ENCODE measurements at regions not wholly inside any gene's neighbourhood (a gene's known extent, or its start where the extent isn't known, plus 50 kb on each side); places are given as distances from the start of the nearest gene placed in this dataset.

DNA sequence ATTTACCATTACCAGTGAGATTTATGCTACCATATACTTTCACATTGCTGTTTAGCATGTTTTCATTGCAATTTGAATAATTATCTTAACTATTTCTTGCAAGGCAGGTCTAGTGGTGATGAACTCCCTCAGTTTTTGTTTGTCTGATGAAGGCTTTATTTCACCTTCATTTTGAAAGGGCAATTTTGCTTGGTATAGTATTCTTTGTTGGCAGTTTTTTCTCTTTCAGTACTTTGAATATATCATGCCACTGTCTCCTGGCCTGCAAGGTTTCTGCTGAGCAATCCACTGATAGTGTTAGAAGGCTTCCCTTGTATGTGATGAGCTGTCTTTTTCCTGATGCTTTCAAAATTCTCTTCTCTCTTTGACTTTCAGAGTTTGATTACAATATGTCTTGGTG lies 188.0 kb downstream of the MARCHF11 start:
- TF ChIP-seq, protein P1, sequence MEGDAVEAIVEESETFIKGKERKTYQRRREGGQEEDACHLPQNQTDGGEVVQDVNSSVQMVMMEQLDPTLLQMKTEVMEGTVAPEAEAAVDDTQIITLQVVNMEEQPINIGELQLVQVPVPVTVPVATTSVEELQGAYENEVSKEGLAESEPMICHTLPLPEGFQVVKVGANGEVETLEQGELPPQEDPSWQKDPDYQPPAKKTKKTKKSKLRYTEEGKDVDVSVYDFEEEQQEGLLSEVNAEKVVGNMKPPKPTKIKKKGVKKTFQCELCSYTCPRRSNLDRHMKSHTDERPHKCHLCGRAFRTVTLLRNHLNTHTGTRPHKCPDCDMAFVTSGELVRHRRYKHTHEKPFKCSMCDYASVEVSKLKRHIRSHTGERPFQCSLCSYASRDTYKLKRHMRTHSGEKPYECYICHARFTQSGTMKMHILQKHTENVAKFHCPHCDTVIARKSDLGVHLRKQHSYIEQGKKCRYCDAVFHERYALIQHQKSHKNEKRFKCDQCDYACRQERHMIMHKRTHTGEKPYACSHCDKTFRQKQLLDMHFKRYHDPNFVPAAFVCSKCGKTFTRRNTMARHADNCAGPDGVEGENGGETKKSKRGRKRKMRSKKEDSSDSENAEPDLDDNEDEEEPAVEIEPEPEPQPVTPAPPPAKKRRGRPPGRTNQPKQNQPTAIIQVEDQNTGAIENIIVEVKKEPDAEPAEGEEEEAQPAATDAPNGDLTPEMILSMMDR (IDR thresholded peaks at IDR 0.05; ENCODE audit: poor library complexity, severe bottlenecking), result no peak
- TF ChIP-seq SMC3 (conservative IDR thresholded peaks at IDR 0.05; ENCODE audit: poor library complexity), result no peak

Measured in neural cell (in vitro differentiated cells).